ENCODE measurements at regions not wholly inside any gene's neighbourhood (a gene's known extent, or its start where the extent isn't known, plus 50 kb on each side); places are given as distances from the start of the nearest gene placed in this dataset.
"Not testable (repeated sequence)": the region's sequence is repeated elsewhere in the genome, so short reads cannot be mapped to it uniquely, and the experiment has no call there.

GRCh38 chr12:87427770-87428169, 601.4 kb downstream of the C12orf50 start:
- Histone ChIP-seq H3K27ac (no peak overlapping the region), H3K9me3 (peaks cover 0 to 28% (median 15%) of the 10 kb centered on the region in 8 donors), H3K4me3 (no peak overlapping the region), H3K27me3 (replicated peaks in 1 of 7) (no peaks in the 10 kb centered on the region), H3K36me3 (no peaks in the 10 kb centered on the region), H3K4me1 (no peaks in the 10 kb centered on the region)
- no peak for DNase-seq
- TF ChIP-seq POLR2A (IDR thresholded peaks at IDR 0.05) (no peak), POLR2AphosphoS5 (IDR thresholded peaks at IDR 0.05) (no peak)
- TF ChIP-seq, protein P1, sequence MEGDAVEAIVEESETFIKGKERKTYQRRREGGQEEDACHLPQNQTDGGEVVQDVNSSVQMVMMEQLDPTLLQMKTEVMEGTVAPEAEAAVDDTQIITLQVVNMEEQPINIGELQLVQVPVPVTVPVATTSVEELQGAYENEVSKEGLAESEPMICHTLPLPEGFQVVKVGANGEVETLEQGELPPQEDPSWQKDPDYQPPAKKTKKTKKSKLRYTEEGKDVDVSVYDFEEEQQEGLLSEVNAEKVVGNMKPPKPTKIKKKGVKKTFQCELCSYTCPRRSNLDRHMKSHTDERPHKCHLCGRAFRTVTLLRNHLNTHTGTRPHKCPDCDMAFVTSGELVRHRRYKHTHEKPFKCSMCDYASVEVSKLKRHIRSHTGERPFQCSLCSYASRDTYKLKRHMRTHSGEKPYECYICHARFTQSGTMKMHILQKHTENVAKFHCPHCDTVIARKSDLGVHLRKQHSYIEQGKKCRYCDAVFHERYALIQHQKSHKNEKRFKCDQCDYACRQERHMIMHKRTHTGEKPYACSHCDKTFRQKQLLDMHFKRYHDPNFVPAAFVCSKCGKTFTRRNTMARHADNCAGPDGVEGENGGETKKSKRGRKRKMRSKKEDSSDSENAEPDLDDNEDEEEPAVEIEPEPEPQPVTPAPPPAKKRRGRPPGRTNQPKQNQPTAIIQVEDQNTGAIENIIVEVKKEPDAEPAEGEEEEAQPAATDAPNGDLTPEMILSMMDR (IDR thresholded peaks at IDR 0.05 in 8 of 11, conservative IDR thresholded peaks at IDR 0.05 in 3 of 11), result no peak
- intact Hi-C loops (cut with DNase I; ENCODE audit: low total_unique reads), result no loop called here
- 79 to 95% (median 88%) methylated on average over 1 of the region's 1 CpG for WGBS, 5 donors

- H3K27ac ChIP-seq, result no peak overlapping the region
- DNase-seq, result no peak
- no peaks in the 10 kb centered on the region for H3K4me1 ChIP-seq
- no peaks in the 10 kb centered on the region for H3K27me3 ChIP-seq (replicated peaks in 1 of 7)
- no peak overlapping the region for H3K4me3 ChIP-seq
- peaks cover 0 to 45% (median 15%) of the 10 kb centered on the region in 8 donors for H3K9me3 ChIP-seq
- H3K36me3 ChIP-seq, result no peaks in the 10 kb centered on the region
- TF ChIP-seq POLR2AphosphoS5 (IDR thresholded peaks at IDR 0.05), result no peak
- TF ChIP-seq, protein P1 (IDR thresholded peaks at IDR 0.05 in 8 of 11, conservative IDR thresholded peaks at IDR 0.05 in 3 of 11), result no peak
- no peak for TF ChIP-seq POLR2A (IDR thresholded peaks at IDR 0.05)
- intact Hi-C loops (cut with DNase I; ENCODE audit: low total_unique reads), result no loop called here
- WGBS, 5 donors, result 34 to 56% (median 52%) methylated on average over 2 of the region's 2 CpGs
These were observed 603.2 kb downstream of the C12orf50 start for GRCh38 chr12:87425942-87426554.

GRCh38 chr12:87421233-87421632, 608.0 kb downstream of the C12orf50 start:
- DNase-seq; intact Hi-C loops (cut with DNase I; ENCODE audit: low total_unique reads); H3K4me1 ChIP-seq; H3K36me3 ChIP-seq; H3K27ac ChIP-seq; H3K27me3 ChIP-seq (replicated peaks in 1 of 7); H3K4me3 ChIP-seq: not testable (repeated sequence)
- 91 to 100% (median 97%) methylated on average over 2 of the region's 2 CpGs for WGBS, 5 donors
- H3K9me3 ChIP-seq, result peaks cover 0 to 40% (median 8%) of the 10 kb centered on the region in 8 donors

DNA sequence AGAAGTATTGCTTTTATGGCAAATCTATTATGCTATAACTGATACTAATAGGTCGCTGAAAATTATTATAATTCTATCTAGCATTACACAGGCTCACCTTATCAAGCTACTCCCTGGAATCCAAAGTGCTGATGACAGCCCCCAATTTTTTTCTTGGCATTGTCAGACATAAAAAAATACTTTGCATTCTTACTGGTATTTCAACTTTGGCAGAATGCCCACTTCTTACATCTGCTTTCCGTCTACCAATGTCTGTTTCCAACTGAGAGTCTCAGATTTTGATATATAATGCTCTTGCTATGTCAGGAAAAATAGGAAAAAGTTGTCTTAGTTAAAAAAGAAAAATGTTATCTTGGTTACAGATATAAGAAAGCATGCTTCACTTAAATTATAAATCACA, 615.4 kb downstream of the C12orf50 start:
- intact Hi-C loops (cut with DNase I; ENCODE audit: low total_unique reads), result no loop called here
- Histone ChIP-seq H3K4me3 (no peak overlapping the region), H3K27me3 (replicated peaks in 1 of 7) (no peaks in the 10 kb centered on the region), H3K27ac (no peak overlapping the region), H3K4me1 (no peaks in the 10 kb centered on the region), H3K9me3 (peaks cover 0 to 28% (median 4%) of the 10 kb centered on the region in 8 donors), H3K36me3 (no peaks in the 10 kb centered on the region)
- TF ChIP-seq POLR2AphosphoS5 (IDR thresholded peaks at IDR 0.05) (no peak), POLR2A (IDR thresholded peaks at IDR 0.05) (no peak)
- TF ChIP-seq, protein P1 (IDR thresholded peaks at IDR 0.05 in 8 of 11, conservative IDR thresholded peaks at IDR 0.05 in 3 of 11), result no peak
- DNase-seq, result no peak
- 69 to 83% (median 71%) methylated on average over 2 of the region's 2 CpGs for WGBS, 5 donors
